Bronchial epithelial cell (primary cell): ENCODE measurements at regions not wholly inside any gene's neighbourhood (a gene's known extent, or its start where the extent isn't known, plus 50 kb on each side); places are given as distances from the start of the nearest gene placed in this dataset.
"Not testable (repeated sequence)": the region's sequence is repeated elsewhere in the genome, so short reads cannot be mapped to it uniquely, and the experiment has no call there.

Experiments
- DNase-seq: peaks from one replicate; pipeline ENCODE4 v3.0.0-alpha.2; 2010; ENCODE audit warnings: low read depth
- FAIRE-seq: peaks from 2 replicates; lab custom pipeline; 2011; peaks lifted over from hg19 to GRCh38; lab: Jason Lieb, UNC
- H3K27me3 ChIP-seq: 2 replicates; pipeline ENCODE4 v1.5.1; 2011; ENCODE audit warnings: low read length; ENCODE audit not compliant: control insufficient read depth, insufficient read depth
- H3K36me3 ChIP-seq: 2 replicates; pipeline ENCODE4 v1.5.1; 2011; ENCODE audit warnings: low read length; ENCODE audit not compliant: control insufficient read depth, insufficient read depth
- H3K4me3 ChIP-seq: 2 replicates; pipeline ENCODE4 v1.5.1; 2011; ENCODE audit warnings: mild to moderate bottlenecking, low read depth, low read length, control low read depth
- CTCF ChIP-seq: IDR thresholded peaks from 2 replicates; pipeline ENCODE4 v1.5.1; 2011; ENCODE audit warnings: mild to moderate bottlenecking, moderate library complexity, low read length, control low read depth, inconsistent platforms; ENCODE audit not compliant: insufficient read depth, severe bottlenecking

GRCh38 chr1:245008761-245009160 is 144.4 kb upstream of the HNRNPU start:
- no peak for TF ChIP-seq CTCF
- Histone ChIP-seq H3K4me3 (no peak overlapping the region), H3K36me3 (no peaks in the 10 kb centered on the region), H3K27me3 (no peaks in the 10 kb centered on the region)
- FAIRE-seq (no peak), DNase-seq (no peak)

- Histone ChIP-seq H3K27me3 (no peaks in the 10 kb centered on the region), H3K4me3 (no peak overlapping the region), H3K36me3 (no peaks in the 10 kb centered on the region)
- DNase-seq (no peak), FAIRE-seq (no peak)
- TF ChIP-seq CTCF, result no peak
These were observed 143.5 kb upstream of the HNRNPU start for GRCh38 chr1:245007852-245008251.

- no peak overlapping the region for H3K4me3 ChIP-seq
- no peak for TF ChIP-seq CTCF
- H3K36me3 ChIP-seq, result no peaks in the 10 kb centered on the region
- no peak for DNase-seq
- no peak for FAIRE-seq
- no peaks in the 10 kb centered on the region for H3K27me3 ChIP-seq
These were observed 138.9 kb upstream of the HNRNPU start for GRCh38 chr1:245003246-245003645.

GRCh38 chr1:245001252-245001651 is 136.9 kb upstream of the HNRNPU start:
- H3K27me3 ChIP-seq, result no peaks in the 10 kb centered on the region
- no peak for TF ChIP-seq CTCF
- no peaks in the 10 kb centered on the region for H3K36me3 ChIP-seq
- FAIRE-seq, result no peak
- H3K4me3 ChIP-seq, result no peak overlapping the region
- no peak for DNase-seq

- H3K36me3 ChIP-seq, result no peaks in the 10 kb centered on the region
- FAIRE-seq (no peak), DNase-seq (no peak)
- no peak for TF ChIP-seq CTCF
- H3K27me3 ChIP-seq, result no peaks in the 10 kb centered on the region
- no peak overlapping the region for H3K4me3 ChIP-seq
These were observed 136.5 kb upstream of the HNRNPU start for GRCh38 chr1:245000872-245001188.

- not testable (repeated sequence) for H3K27me3 ChIP-seq, H3K36me3 ChIP-seq, FAIRE-seq, H3K4me3 ChIP-seq, DNase-seq
These were observed 135.3 kb upstream of the HNRNPU start for GRCh38 chr1:244999644-245000043.
